Right lobe of liver (tissue), 4 donors: ENCODE measurements at regions not wholly inside any gene's neighbourhood (a gene's known extent, or its start where the extent isn't known, plus 50 kb on each side); places are given as distances from the start of the nearest gene placed in this dataset.

ENCODE experiments used
- POLR2A ChIP-seq: fragments of 450-650 bp; IDR thresholded peaks from one replicate; pipeline ENCODE4 v1.6.1; 2017; ENCODE audit warnings: antibody characterized with exemption, mild to moderate bottlenecking
- TF ChIP-seq, protein P1 (sequence below), 4 donors: fragments of 200-600 bp in 3 of 4; fragments of 450-650 bp in 1 of 4; IDR thresholded peaks; one replicate each; pipeline versions ENCODE4 v1.5.1 to v1.8.0; 2016 to 2022; ENCODE audit warnings: antibody characterized with exemption in 4 of 4, mild to moderate bottlenecking in 2 of 4
- donor health status: DM: no; HTN: no; CAD: no.
- donor health status: DM: no; HTN: no; CAD: no.
- donor health status: DM: no; HTN: yes; CAD: no.

DNA sequence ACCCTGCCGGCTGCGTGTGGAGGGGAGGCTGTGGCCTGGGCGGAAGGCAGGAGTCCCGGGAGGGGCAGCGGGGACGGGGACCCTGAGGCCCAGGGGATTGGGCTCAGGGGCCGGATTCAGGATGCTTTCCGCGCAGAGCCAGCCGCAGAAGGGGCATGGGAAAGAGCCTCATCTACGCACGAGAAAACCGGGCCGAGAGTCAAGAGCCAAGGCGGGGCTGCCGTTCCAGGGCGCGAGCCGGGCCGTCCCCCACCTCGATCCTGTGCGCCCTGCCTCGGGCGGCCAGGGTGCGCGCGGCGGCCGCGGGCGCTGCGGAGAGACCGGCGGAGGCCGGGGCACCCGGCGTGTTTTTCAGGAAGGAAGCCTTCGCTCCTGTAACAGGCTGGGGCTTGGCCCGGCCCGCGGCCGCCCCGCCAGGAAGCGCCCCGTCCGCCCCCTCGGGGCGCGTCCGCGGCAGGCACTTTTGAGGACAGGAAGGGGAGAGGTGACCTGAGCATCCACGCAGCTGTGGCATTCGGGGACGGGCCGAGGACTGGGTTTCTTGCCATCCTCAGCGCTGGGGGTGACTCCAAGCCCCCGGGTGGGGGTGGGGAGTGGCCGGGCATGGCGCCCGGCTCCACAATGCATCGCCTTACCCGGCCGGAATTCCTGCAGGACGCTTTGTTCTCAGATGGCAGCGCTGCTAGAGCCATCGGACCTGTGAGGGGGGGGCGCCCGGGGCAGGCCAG is 62.3 kb upstream of the GATA2 start:
- no peak for TF ChIP-seq POLR2A
- TF ChIP-seq, protein P1, sequence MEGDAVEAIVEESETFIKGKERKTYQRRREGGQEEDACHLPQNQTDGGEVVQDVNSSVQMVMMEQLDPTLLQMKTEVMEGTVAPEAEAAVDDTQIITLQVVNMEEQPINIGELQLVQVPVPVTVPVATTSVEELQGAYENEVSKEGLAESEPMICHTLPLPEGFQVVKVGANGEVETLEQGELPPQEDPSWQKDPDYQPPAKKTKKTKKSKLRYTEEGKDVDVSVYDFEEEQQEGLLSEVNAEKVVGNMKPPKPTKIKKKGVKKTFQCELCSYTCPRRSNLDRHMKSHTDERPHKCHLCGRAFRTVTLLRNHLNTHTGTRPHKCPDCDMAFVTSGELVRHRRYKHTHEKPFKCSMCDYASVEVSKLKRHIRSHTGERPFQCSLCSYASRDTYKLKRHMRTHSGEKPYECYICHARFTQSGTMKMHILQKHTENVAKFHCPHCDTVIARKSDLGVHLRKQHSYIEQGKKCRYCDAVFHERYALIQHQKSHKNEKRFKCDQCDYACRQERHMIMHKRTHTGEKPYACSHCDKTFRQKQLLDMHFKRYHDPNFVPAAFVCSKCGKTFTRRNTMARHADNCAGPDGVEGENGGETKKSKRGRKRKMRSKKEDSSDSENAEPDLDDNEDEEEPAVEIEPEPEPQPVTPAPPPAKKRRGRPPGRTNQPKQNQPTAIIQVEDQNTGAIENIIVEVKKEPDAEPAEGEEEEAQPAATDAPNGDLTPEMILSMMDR (IDR thresholded peaks at IDR 0.05) = no peak
